Inflammatory macrophage (primary cell): ENCODE measurements at regions not wholly inside any gene's neighbourhood (a gene's known extent, or its start where the extent isn't known, plus 50 kb on each side); places are given as distances from the start of the nearest gene placed in this dataset.
A peak's percentile ranks its signal among the peaks of the same experiment; 100 is the strongest.
"Not testable (repeated sequence)": the region's sequence is repeated elsewhere in the genome, so short reads cannot be mapped to it uniquely, and the experiment has no call there.

Experiments used
- DNase-seq, 2 donors: peaks; one replicate each; pipeline ENCODE4 v3.0.0-alpha.2; 2020 to 2022

GRCh38 chr2:91523751-91524150, 2832.3 kb downstream of the RPIA start:
- not testable (repeated sequence) for DNase-seq

- DNase-seq: not testable (repeated sequence)
Measured at GRCh38 chr2:91525587-91525986, 2834.1 kb downstream of the RPIA start.

- DNase-seq: not testable (repeated sequence)
Measured at GRCh38 chr2:91526083-91526482, 2834.6 kb downstream of the RPIA start.

- DNase-seq: not testable (repeated sequence)
Measured at GRCh38 chr2:91527056-91527455, 2835.6 kb downstream of the RPIA start.

GRCh38 chr2:91527491-91528031, 2836.1 kb downstream of the RPIA start:
- peak; percentile 0 for DNase-seq

GRCh38 chr2:91528361-91528760, 2836.9 kb downstream of the RPIA start:
- DNase-seq: not testable (repeated sequence)

- not testable (repeated sequence) for DNase-seq
Measured at GRCh38 chr2:91536109-91536508, 2844.6 kb downstream of the RPIA start.

- not testable (repeated sequence) for DNase-seq
Measured at GRCh38 chr2:91536549-91537263, 2845.2 kb downstream of the RPIA start.

- not testable (repeated sequence) for DNase-seq
Measured at GRCh38 chr2:91549316-91549715, 2857.8 kb downstream of the RPIA start.

GRCh38 chr2:91558234-91558633, 2866.8 kb downstream of the RPIA start:
- not testable (repeated sequence) for DNase-seq

GRCh38 chr2:91559269-91559668, 2867.8 kb downstream of the RPIA start:
- DNase-seq: not testable (repeated sequence)

GRCh38 chr2:91559886-91560614, 2868.6 kb downstream of the RPIA start:
- not testable (repeated sequence) for DNase-seq

GRCh38 chr2:91562184-91562583, 2870.7 kb downstream of the RPIA start:
- DNase-seq: not testable (repeated sequence)

GRCh38 chr2:91564700-91565099, 2873.2 kb downstream of the RPIA start:
- DNase-seq: not testable (repeated sequence)

- DNase-seq: not testable (repeated sequence)
Measured at GRCh38 chr2:91565689-91566430, 2874.4 kb downstream of the RPIA start.

- not testable (repeated sequence) for DNase-seq
Measured at GRCh38 chr2:91566611-91567010, 2875.1 kb downstream of the RPIA start.

- not testable (repeated sequence) for DNase-seq
Measured at GRCh38 chr2:91567546-91568335, 2876.3 kb downstream of the RPIA start.

GRCh38 chr2:91568391-91569338, 2877.2 kb downstream of the RPIA start:
- not testable (repeated sequence) for DNase-seq

GRCh38 chr2:91571239-91571923, 2879.9 kb downstream of the RPIA start:
- DNase-seq: not testable (repeated sequence)

- DNase-seq: not testable (repeated sequence)
Measured at GRCh38 chr2:91573018-91573417, 2881.5 kb downstream of the RPIA start.
